IMR-90 (cell line): ENCODE measurements at regions not wholly inside any gene's neighbourhood (a gene's known extent, or its start where the extent isn't known, plus 50 kb on each side); places are given as distances from the start of the nearest gene placed in this dataset.

Source experiments
- BHLHE40 ChIP-seq: fragments of 150-350 bp; IDR thresholded peaks from 2 replicates; pipeline ENCODE4 v1.6.1; 2016; ENCODE audit warnings: mild to moderate bottlenecking, low read depth, low read length
- MAFK ChIP-seq: IDR thresholded peaks from 2 replicates; pipeline ENCODE4 v1.6.1; 2012; ENCODE audit warnings: low read depth, low read length, improper control_type of control experiment
- MAZ ChIP-seq: IDR thresholded peaks from 2 replicates; pipeline ENCODE4 v1.6.1; 2012; ENCODE audit warnings: low read depth, mild to moderate bottlenecking, low read length, improper control_type of control experiment, moderate library complexity, borderline replicate concordance
- POLR2A ChIP-seq: IDR thresholded peaks from 2 replicates; pipeline ENCODE4 v1.6.1; 2012; ENCODE audit warnings: mild to moderate bottlenecking, low read depth, low read length
- RFX5 ChIP-seq: IDR thresholded peaks from 2 replicates; pipeline ENCODE4 v1.8.0; 2012; ENCODE audit warnings: low read depth, mild to moderate bottlenecking, low read length, moderate library complexity
- SMC3 ChIP-seq: fragments of 150-350 bp; IDR thresholded peaks from 2 replicates; pipeline ENCODE4 v1.6.1; 2016; ENCODE audit warnings: low read depth, mild to moderate bottlenecking, antibody characterized with exemption, low read length, moderate library complexity
- TF ChIP-seq, protein P1 (sequence below): conservative IDR thresholded peaks from 2 replicates; pipeline ENCODE4 v1.5.1; 2012; ENCODE audit warnings: mild to moderate bottlenecking, low read depth, low read length, improper control_type of control experiment
- TF ChIP-seq, protein P2 (sequence below): fragments of 150-350 bp; IDR thresholded peaks from 2 replicates; pipeline ENCODE4 v1.6.1; 2017; ENCODE audit warnings: mild to moderate bottlenecking, antibody characterized with exemption, low read length, low read depth

GRCh38 chr2:58436872-58437271, 195.7 kb upstream of the FANCL start:
- TF ChIP-seq, protein P1, sequence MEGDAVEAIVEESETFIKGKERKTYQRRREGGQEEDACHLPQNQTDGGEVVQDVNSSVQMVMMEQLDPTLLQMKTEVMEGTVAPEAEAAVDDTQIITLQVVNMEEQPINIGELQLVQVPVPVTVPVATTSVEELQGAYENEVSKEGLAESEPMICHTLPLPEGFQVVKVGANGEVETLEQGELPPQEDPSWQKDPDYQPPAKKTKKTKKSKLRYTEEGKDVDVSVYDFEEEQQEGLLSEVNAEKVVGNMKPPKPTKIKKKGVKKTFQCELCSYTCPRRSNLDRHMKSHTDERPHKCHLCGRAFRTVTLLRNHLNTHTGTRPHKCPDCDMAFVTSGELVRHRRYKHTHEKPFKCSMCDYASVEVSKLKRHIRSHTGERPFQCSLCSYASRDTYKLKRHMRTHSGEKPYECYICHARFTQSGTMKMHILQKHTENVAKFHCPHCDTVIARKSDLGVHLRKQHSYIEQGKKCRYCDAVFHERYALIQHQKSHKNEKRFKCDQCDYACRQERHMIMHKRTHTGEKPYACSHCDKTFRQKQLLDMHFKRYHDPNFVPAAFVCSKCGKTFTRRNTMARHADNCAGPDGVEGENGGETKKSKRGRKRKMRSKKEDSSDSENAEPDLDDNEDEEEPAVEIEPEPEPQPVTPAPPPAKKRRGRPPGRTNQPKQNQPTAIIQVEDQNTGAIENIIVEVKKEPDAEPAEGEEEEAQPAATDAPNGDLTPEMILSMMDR, result no peak
- TF ChIP-seq POLR2A (no peak), BHLHE40 (no peak), RFX5 (no peak), SMC3 (no peak), MAFK (no peak), MAZ (no peak)
- TF ChIP-seq, protein P2, sequence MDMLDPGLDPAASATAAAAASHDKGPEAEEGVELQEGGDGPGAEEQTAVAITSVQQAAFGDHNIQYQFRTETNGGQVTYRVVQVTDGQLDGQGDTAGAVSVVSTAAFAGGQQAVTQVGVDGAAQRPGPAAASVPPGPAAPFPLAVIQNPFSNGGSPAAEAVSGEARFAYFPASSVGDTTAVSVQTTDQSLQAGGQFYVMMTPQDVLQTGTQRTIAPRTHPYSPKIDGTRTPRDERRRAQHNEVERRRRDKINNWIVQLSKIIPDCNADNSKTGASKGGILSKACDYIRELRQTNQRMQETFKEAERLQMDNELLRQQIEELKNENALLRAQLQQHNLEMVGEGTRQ, result no peak
